Body of pancreas (tissue), 4 donors: ENCODE measurements at regions not wholly inside any gene's neighbourhood (a gene's known extent, or its start where the extent isn't known, plus 50 kb on each side); places are given as distances from the start of the nearest gene placed in this dataset.

Source experiments
- ATAC-seq: fragments of 150-250 bp; one replicate; pipeline ENCODE4 v1.9.1; 2016
- DNase-seq, 4 donors: peaks; one replicate each; pipeline ENCODE4 v3.0.0-alpha.2; 2019
- H3K27ac ChIP-seq, 4 donors: fragments of 200-600 bp; sonication (generic); 1 replicate in 3 of 4; 2 replicates in 1 of 4; pipeline versions ENCODE4 v1.5.1 to v1.6.1; 2016 to 2019; ENCODE audit warnings: mild to moderate bottlenecking in 1 of 4, mixed read lengths in 1 of 4, moderate library complexity in 1 of 4
- H3K27me3 ChIP-seq, 2 donors: fragments of 200-600 bp; sonication (generic); one replicate each; pipeline ENCODE4 v1.6.0; 2016; ENCODE audit warnings: mild to moderate bottlenecking in 1 of 2
- H3K36me3 ChIP-seq, 2 donors: fragments of 200-600 bp; sonication (generic); replicated peaks in 1 of 2; 2 replicates each; pipeline ENCODE4 v1.5.1; 2016; ENCODE audit warnings: low read depth in 2 of 2; ENCODE audit not compliant: insufficient read depth in 1 of 2
- H3K4me1 ChIP-seq: fragments of 200-600 bp; sonication (generic); one replicate; pipeline ENCODE4 v1.6.0; 2016
- H3K4me3 ChIP-seq, 2 donors: fragments of 200-600 bp; sonication (generic); 1 replicate in 1 of 2; 2 replicates in 1 of 2; pipeline ENCODE4 v1.5.1; 2016 to 2019
- H3K9me3 ChIP-seq, 3 donors: fragments of 200-600 bp; sonication (generic); 1 replicate in 2 of 3; 2 replicates in 1 of 3; pipeline ENCODE4 v1.5.1; 2016
- POLR2A ChIP-seq, 3 donors: fragments of 450-650 bp; IDR thresholded peaks; one replicate each; pipeline ENCODE4 v1.6.1; 2016; ENCODE audit warnings: antibody characterized with exemption in 3 of 3, mild to moderate bottlenecking in 2 of 3
- WGBS, 2 donors: methylation state at CpG; one replicate each; pipeline ENCODE4 v1.1.5; 2017; 5-methylcytosine and 5-hydroxymethylcytosine counted together
- intact Hi-C: fragments of 100-400 bp; cut with DNase I; formaldehyde crosslinking; loops from one replicate; pipeline ENCODE4 v1.15.1; 2023
- TF ChIP-seq, protein P1 (sequence below), 7 experiments: fragments of 450-650 bp in 4 of 7; fragments of 200-600 bp in 3 of 7; sonication (generic) in 3 of 7; IDR thresholded peaks; one replicate each; pipeline ENCODE4 v1.5.1; 2016 to 2019; ENCODE audit warnings: antibody characterized with exemption in 7 of 7

DNA sequence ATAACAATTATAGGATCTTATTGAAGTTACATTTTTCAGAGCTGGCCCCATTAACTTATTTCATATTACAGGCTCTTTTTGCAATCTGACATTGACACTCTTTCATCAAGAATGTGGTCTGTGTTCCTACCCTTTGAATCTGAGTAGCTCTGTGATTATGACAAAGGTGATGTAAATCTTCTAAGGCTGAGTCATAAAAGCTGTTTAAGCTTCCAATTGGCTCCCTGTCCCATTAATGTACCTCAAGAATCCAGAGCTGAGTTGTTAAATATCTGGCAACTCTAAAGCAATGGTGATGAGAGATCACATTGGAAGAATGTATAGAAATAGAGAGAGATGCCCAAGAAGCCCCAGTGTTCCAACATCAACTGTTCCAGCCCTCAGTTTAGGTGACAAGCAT, 178.5 kb upstream of the DEPDC1 start:
- no peaks in the 10 kb centered on the region for H3K36me3 ChIP-seq
- TF ChIP-seq, protein P1, sequence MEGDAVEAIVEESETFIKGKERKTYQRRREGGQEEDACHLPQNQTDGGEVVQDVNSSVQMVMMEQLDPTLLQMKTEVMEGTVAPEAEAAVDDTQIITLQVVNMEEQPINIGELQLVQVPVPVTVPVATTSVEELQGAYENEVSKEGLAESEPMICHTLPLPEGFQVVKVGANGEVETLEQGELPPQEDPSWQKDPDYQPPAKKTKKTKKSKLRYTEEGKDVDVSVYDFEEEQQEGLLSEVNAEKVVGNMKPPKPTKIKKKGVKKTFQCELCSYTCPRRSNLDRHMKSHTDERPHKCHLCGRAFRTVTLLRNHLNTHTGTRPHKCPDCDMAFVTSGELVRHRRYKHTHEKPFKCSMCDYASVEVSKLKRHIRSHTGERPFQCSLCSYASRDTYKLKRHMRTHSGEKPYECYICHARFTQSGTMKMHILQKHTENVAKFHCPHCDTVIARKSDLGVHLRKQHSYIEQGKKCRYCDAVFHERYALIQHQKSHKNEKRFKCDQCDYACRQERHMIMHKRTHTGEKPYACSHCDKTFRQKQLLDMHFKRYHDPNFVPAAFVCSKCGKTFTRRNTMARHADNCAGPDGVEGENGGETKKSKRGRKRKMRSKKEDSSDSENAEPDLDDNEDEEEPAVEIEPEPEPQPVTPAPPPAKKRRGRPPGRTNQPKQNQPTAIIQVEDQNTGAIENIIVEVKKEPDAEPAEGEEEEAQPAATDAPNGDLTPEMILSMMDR (IDR thresholded peaks at IDR 0.05), result no peak
- TF ChIP-seq POLR2A (IDR thresholded peaks at IDR 0.05), result no peak
- no peak overlapping the region for H3K4me3 ChIP-seq
- no peaks in the 10 kb centered on the region for H3K9me3 ChIP-seq
- intact Hi-C loops, result no loop called here
- H3K27me3 ChIP-seq, result no peaks in the 10 kb centered on the region
- ATAC-seq (no peak), DNase-seq (no peak)
- H3K27ac ChIP-seq, result no peak overlapping the region
- H3K4me1 ChIP-seq, result no peaks in the 10 kb centered on the region

DNA sequence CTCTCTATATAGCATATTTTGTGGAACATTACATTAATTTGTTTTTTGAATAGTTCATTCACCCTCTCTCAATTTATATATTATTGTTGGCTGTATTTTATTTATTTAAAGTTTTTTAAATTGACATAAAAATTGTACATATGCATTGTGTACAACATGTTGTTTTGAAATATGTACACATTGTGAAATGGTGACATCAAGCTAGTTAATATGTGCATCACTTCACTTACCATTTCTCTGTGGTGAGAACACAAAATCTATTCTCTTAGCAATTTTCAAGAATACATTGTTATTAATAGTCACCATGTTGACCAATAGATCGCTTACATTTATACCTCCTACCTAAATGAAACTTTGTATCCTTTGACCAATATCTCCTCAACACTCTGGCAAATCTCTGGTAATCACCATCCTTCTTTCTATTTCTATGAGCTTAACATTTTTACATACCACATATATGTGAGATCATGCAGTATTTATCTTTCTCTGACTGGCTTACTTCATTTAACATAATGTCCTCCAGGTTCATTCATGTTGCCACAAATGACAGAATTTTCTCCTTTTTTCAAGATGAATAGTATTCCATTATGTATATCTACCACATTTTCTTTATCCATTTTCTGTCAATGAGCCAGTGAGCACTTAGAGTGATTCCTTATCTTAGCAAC, 180.9 kb upstream of the DEPDC1 start:
- no peak for ATAC-seq
- Histone ChIP-seq H3K36me3 (no peaks in the 10 kb centered on the region), H3K4me3 (no peak overlapping the region), H3K27me3 (no peaks in the 10 kb centered on the region), H3K4me1 (no peaks in the 10 kb centered on the region), H3K27ac (no peak overlapping the region), H3K9me3 (no peaks in the 10 kb centered on the region)
- intact Hi-C loops, result no loop called here
- DNase-seq, result no peak
- TF ChIP-seq, protein P1 (IDR thresholded peaks at IDR 0.05), result no peak
- TF ChIP-seq POLR2A (IDR thresholded peaks at IDR 0.05), result no peak
- WGBS, 2 donors, result 71 to 74% methylated on average over 1 of the region's 1 CpG

DNA sequence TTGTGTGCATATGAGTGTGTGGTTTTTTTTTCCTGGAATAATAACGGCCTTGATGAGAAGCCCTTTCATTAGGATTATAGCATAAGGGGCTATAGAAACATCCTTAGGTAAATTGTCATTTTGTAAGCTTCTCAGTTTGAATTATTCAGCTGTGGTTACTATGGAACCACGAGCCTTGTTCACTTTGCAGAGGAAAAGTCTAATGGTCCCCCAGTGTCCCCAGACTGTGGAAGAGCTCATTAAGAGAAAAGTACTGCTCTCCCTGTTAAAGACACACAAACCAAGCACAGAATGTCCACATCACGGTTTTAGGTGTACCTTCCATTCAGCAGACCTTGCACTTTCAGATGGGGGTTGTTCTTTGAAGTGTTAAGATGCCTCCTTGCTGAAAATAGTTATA, 199.3 kb upstream of the DEPDC1 start:
- ATAC-seq (no peak), DNase-seq (no peak)
- no peak overlapping the region for H3K27ac ChIP-seq
- H3K4me3 ChIP-seq, result no peak overlapping the region
- H3K36me3 ChIP-seq, result no peaks in the 10 kb centered on the region
- intact Hi-C loops, result no loop called here
- no peaks in the 10 kb centered on the region for H3K4me1 ChIP-seq
- TF ChIP-seq, protein P1 (IDR thresholded peaks at IDR 0.05), result no peak
- TF ChIP-seq POLR2A (IDR thresholded peaks at IDR 0.05), result no peak
- no peaks in the 10 kb centered on the region for H3K27me3 ChIP-seq
- WGBS, 2 donors, result 38 to 51% methylated on average over 3 of the region's 3 CpGs
- no peaks in the 10 kb centered on the region for H3K9me3 ChIP-seq

DNA sequence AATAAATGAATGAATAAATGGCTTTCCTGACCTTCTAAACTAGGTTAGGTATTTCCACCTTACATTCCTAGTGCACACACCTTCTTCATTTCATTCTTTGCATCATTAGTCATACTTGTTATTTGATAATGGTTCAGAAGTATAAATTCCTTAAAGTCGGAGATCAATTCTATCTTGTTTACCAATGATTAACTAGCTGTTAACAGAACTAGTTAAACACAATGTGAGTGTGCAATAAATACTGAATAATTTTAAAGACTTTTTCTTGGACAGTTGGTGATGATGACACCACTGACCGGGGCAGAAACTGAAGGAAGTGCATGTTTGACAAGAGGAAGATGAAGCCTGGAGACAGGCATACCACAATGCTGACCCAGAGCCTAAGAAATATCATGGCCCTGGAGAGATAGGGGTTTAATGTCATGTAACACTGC, 207.1 kb upstream of the DEPDC1 start:
- intact Hi-C loops, result no loop called here
- WGBS, 2 donors, result 21 to 22% methylated on average over 2 of the region's 2 CpGs
- H3K36me3 ChIP-seq, result no peaks in the 10 kb centered on the region
- ATAC-seq (no peak), DNase-seq (no peak)
- H3K4me1 ChIP-seq, result peaks cover 3% of the 10 kb centered on the region
- no peaks in the 10 kb centered on the region for H3K27me3 ChIP-seq
- no peak overlapping the region for H3K27ac ChIP-seq
- TF ChIP-seq POLR2A (IDR thresholded peaks at IDR 0.05), result no peak
- TF ChIP-seq, protein P1 (IDR thresholded peaks at IDR 0.05), result no peak
- no peak overlapping the region for H3K4me3 ChIP-seq
- H3K9me3 ChIP-seq, result peaks cover 0 to 1% (median 0%) of the 10 kb centered on the region in 3 donors

DNA sequence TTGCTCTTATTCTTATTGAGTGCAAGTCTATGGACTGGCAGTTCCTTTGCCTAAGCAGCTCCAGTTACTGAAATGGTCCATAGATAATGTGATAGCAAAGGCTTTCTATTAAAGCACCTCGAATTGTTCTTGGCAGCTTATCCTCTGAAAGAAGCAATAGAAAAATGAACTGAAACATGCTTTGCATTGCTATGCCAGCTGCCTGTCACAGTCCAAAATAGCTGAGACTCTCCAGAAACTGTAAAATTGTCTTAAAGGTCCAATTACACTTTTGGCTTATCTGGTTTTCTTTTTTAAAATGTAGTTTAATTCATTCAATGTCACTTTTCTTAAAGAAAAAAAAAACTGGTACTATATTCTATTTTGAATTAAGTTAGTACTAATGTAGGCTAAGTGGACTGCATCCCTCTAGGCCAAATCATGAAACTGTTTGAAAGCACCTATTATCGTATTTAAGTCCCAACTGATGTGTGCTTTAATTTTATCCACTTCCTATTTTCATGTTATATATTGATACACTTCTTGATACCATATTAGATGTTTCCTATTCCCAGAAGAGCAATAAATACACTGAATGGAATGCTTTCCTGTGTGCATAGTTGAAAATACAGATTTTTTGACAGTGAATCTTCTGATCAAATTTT, 208.0 kb upstream of the DEPDC1 start:
- no peaks in the 10 kb centered on the region for H3K36me3 ChIP-seq
- peaks cover 3% of the 10 kb centered on the region for H3K4me1 ChIP-seq
- H3K9me3 ChIP-seq, result peaks cover 0 to 11% (median 0%) of the 10 kb centered on the region in 3 donors
- H3K27me3 ChIP-seq, result no peaks in the 10 kb centered on the region
- DNase-seq (no peak), ATAC-seq (no peak)
- H3K27ac ChIP-seq, result no peak overlapping the region
- intact Hi-C loops, result no loop called here
- TF ChIP-seq, protein P1 (IDR thresholded peaks at IDR 0.05), result no peak
- no peak for TF ChIP-seq POLR2A (IDR thresholded peaks at IDR 0.05)
- no peak overlapping the region for H3K4me3 ChIP-seq
- WGBS, 2 donors, result 33 to 34% methylated on average over 2 of the region's 2 CpGs
